ENCODE measurements at regions not wholly inside any gene's neighbourhood (a gene's known extent, or its start where the extent isn't known, plus 50 kb on each side); places are given as distances from the start of the nearest gene placed in this dataset.
"Not testable (repeated sequence)": the region's sequence is repeated elsewhere in the genome, so short reads cannot be mapped to it uniquely, and the experiment has no call there.

- H3K4me3 Mint-ChIP-seq (ENCODE audit: unreplicated experiment), result no peak overlapping the region
These were observed 101.8 kb upstream of the BCHE start for GRCh38 chr3:165938986-165939540.

GRCh38 chr3:165936081-165936480 lies 98.9 kb upstream of the BCHE start:
- H3K27ac Mint-ChIP-seq (ENCODE audit: low read depth, unreplicated experiment); BruUV-seq (replicated peaks); H3K27me3 Mint-ChIP-seq (ENCODE audit: insufficient read depth, unreplicated experiment); DNase-seq (ENCODE audit: unreplicated experiment); H3K4me3 Mint-ChIP-seq (ENCODE audit: unreplicated experiment); H3K4me1 Mint-ChIP-seq (ENCODE audit: insufficient read depth, unreplicated experiment); POLR2A ChIA-PET; H3K9me3 Mint-ChIP-seq (ENCODE audit: unreplicated experiment); H3K36me3 Mint-ChIP-seq (ENCODE audit: insufficient read depth, unreplicated experiment); intact Hi-C loops (cut with micrococcal nuclease): not testable (repeated sequence)
- CTCF ChIA-PET, result interaction anchor here (0.7 kb wide), 1 partner anchor 41 kb away, joined by 3 read pairs; no protein-coding TSS in a partner anchor

More at GRCh38 chr3:165938986-165939540, 101.8 kb upstream of the BCHE start:
- H3K27me3 Mint-ChIP-seq (ENCODE audit: insufficient read depth, unreplicated experiment), result no peaks in the 10 kb centered on the region
- no peaks in the 10 kb centered on the region for H3K36me3 Mint-ChIP-seq (ENCODE audit: insufficient read depth, unreplicated experiment)
- no peak for TF ChIP-seq CTCF (IDR thresholded peaks at IDR 0.05; ENCODE audit: unreplicated experiment)
- intact Hi-C loops (cut with micrococcal nuclease), result no loop called here
- CTCF ChIA-PET, result no interaction called here
- H3K4me1 Mint-ChIP-seq (ENCODE audit: insufficient read depth, unreplicated experiment), result no peaks in the 10 kb centered on the region
- BruUV-seq (replicated peaks), result no TSS peak
- POLR2A ChIA-PET, result no interaction called here
- no peak for DNase-seq (ENCODE audit: unreplicated experiment)
- no peaks in the 10 kb centered on the region for H3K9me3 Mint-ChIP-seq (ENCODE audit: unreplicated experiment)
- no peak overlapping the region for H3K27ac Mint-ChIP-seq (ENCODE audit: low read depth, unreplicated experiment)

- H3K4me3 Mint-ChIP-seq (ENCODE audit: unreplicated experiment); H3K27ac Mint-ChIP-seq (ENCODE audit: low read depth, unreplicated experiment); H3K27me3 Mint-ChIP-seq (ENCODE audit: insufficient read depth, unreplicated experiment); CTCF ChIA-PET; intact Hi-C loops (cut with micrococcal nuclease); H3K4me1 Mint-ChIP-seq (ENCODE audit: insufficient read depth, unreplicated experiment); H3K36me3 Mint-ChIP-seq (ENCODE audit: insufficient read depth, unreplicated experiment); DNase-seq (ENCODE audit: unreplicated experiment); BruUV-seq (replicated peaks); H3K9me3 Mint-ChIP-seq (ENCODE audit: unreplicated experiment): not testable (repeated sequence)
- POLR2A ChIA-PET, result interaction anchor here (0.6 kb wide), 1 partner anchor 685 kb away, joined by 3 read pairs; no protein-coding TSS in a partner anchor
These were observed 87.1 kb upstream of the BCHE start for GRCh38 chr3:165924301-165924791.

- H3K4me3 Mint-ChIP-seq (ENCODE audit: unreplicated experiment), result no peak overlapping the region
- BruUV-seq (replicated peaks), result no TSS peak
- no peaks in the 10 kb centered on the region for H3K9me3 Mint-ChIP-seq (ENCODE audit: unreplicated experiment)
- no peak overlapping the region for H3K27ac Mint-ChIP-seq (ENCODE audit: low read depth, unreplicated experiment)
- no peak for TF ChIP-seq CTCF (IDR thresholded peaks at IDR 0.05; ENCODE audit: unreplicated experiment)
- DNase-seq (ENCODE audit: unreplicated experiment), result no peak
- ChIA-PET POLR2A (no interaction called here), CTCF (interaction anchor here (0.5 kb wide), 1 partner anchor 22 kb away, joined by 3 read pairs; no protein-coding TSS in a partner anchor)
- no peaks in the 10 kb centered on the region for H3K27me3 Mint-ChIP-seq (ENCODE audit: insufficient read depth, unreplicated experiment)
- H3K36me3 Mint-ChIP-seq (ENCODE audit: insufficient read depth, unreplicated experiment), result no peaks in the 10 kb centered on the region
- intact Hi-C loops (cut with micrococcal nuclease), result no loop called here
- no peaks in the 10 kb centered on the region for H3K4me1 Mint-ChIP-seq (ENCODE audit: insufficient read depth, unreplicated experiment)
These were observed 83.8 kb upstream of the BCHE start for GRCh38 chr3:165920984-165921383.

GRCh38 chr3:165919284-165919683 lies 82.1 kb upstream of the BCHE start:
- intact Hi-C loops (cut with micrococcal nuclease), result no loop called here
- H3K27me3 Mint-ChIP-seq (ENCODE audit: insufficient read depth, unreplicated experiment), result no peaks in the 10 kb centered on the region
- no peak overlapping the region for H3K4me3 Mint-ChIP-seq (ENCODE audit: unreplicated experiment)
- no peaks in the 10 kb centered on the region for H3K36me3 Mint-ChIP-seq (ENCODE audit: insufficient read depth, unreplicated experiment)
- H3K9me3 Mint-ChIP-seq (ENCODE audit: unreplicated experiment), result no peaks in the 10 kb centered on the region
- ChIA-PET POLR2A (no interaction called here), CTCF (interaction anchor here (0.6 kb wide), 1 partner anchor 24 kb away, joined by 3 read pairs; no protein-coding TSS in a partner anchor)
- no peak for TF ChIP-seq CTCF (IDR thresholded peaks at IDR 0.05; ENCODE audit: unreplicated experiment)
- DNase-seq (ENCODE audit: unreplicated experiment), result no peak
- no TSS peak for BruUV-seq (replicated peaks)
- no peak overlapping the region for H3K27ac Mint-ChIP-seq (ENCODE audit: low read depth, unreplicated experiment)
- no peaks in the 10 kb centered on the region for H3K4me1 Mint-ChIP-seq (ENCODE audit: insufficient read depth, unreplicated experiment)
